ENCODE measurements at regions not wholly inside any gene's neighbourhood (a gene's known extent, or its start where the extent isn't known, plus 50 kb on each side); places are given as distances from the start of the nearest gene placed in this dataset.
"Not testable (repeated sequence)": the region's sequence is repeated elsewhere in the genome, so short reads cannot be mapped to it uniquely, and the experiment has no call there.

DNA sequence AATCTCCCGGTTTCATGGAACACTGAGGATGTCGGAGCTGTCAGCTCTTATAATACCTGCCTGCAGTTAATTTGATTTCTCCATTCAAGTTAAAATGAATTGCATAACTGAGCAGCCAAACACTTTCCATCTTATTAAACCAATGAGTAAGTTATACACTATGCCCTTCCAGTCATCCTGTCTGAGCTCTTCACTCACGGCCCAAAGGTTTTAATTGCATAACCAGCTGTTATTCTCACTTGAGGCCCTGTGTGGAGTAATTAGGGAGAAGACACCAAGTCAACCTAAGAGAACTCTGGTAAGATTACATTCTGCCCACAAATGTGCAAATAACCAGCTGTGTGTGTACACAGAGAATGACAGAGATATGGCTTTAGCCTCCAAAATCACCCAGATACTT is 303.5 kb downstream of the TBC1D4 start:
- no peak for DNase-seq
- no peak for ATAC-seq

GRCh38 chr13:75175575-75175974 is 306.4 kb downstream of the TBC1D4 start:
- DNase-seq (no peak), ATAC-seq (no peak)

GRCh38 chr13:75175097-75175496 is 306.9 kb downstream of the TBC1D4 start:
- not testable (repeated sequence) for DNase-seq, ATAC-seq

- no peak for DNase-seq
- ATAC-seq, result no peak
Measured at GRCh38 chr13:75174481-75174880, 307.5 kb downstream of the TBC1D4 start.

GRCh38 chr13:75173457-75174356 is 308.3 kb downstream of the TBC1D4 start:
- no peak for ATAC-seq
- no peak for DNase-seq

GRCh38 chr13:75170311-75170710 is 311.7 kb downstream of the TBC1D4 start:
- DNase-seq (no peak), ATAC-seq (no peak)

GRCh38 chr13:75165543-75166230 is 316.3 kb downstream of the TBC1D4 start:
- ATAC-seq, result no peak
- DNase-seq, result no peak

GRCh38 chr13:75161804-75162203 is 320.2 kb downstream of the TBC1D4 start:
- ATAC-seq, result no peak
- DNase-seq, result no peak

- DNase-seq, result no peak
- no peak for ATAC-seq
Measured at GRCh38 chr13:75160984-75161383, 321.0 kb downstream of the TBC1D4 start.

DNA sequence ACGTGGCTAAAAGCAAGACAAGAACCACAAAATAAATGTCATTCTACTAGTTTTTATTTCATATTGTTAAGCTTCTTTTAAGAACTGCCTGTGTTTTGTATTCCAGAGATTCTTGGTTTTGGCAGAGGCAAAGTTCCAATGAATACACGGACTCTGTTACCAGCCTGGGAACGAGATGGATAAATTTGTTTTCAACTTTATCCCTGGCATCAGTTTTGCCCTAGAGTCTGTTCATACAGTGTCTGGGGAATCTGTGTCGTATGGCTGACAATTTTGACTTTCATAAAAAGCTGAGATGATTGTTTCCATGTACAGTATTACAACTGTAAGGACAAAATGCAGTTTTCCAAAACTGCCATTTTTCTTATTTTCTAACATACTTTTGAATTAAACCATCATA is 327.6 kb downstream of the TBC1D4 start:
- no peak for ATAC-seq
- DNase-seq, result no peak

DNA sequence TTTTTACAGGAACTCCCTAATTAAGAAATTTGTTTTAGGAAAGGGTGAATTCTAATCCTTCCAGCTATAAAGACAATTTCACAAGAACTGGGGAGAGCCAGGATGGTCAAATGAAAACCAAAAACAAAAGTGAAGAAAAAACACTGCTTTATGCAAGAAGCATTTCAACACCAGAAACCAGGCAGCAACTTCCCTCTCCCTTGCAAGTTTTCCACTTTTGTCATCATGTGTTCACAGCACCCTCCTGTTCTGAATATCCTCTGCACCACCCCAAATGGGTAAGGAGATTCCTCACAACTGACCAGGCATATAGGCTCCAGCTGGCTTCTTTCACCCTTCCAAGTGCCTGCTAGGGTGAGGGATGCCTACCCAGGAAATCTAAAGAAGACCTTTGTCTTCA is 328.1 kb downstream of the TBC1D4 start:
- DNase-seq (no peak), ATAC-seq (no peak)

DNA sequence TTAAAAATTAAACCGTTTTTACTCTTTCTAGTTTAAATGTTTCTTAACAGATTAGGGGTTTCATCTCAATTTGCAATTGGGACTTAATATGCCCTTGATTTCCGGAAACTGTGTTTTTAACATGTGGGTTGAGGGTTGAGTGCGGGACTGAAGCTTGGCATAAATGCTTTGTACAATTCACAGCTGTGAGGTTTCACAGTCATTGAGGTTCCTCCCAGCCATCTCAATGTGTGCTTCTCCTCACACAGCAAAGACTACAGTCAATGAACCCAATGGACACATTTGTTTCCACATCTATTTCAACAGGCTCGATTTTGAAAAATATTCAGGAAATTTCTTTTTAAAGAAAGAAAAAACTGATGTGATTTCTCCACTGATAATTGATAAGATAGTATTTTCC is 328.6 kb downstream of the TBC1D4 start:
- ATAC-seq (no peak), DNase-seq (no peak)

GRCh38 chr13:75151081-75151643 is 330.8 kb downstream of the TBC1D4 start:
- no peak for DNase-seq
- no peak for ATAC-seq

- ATAC-seq (no peak), DNase-seq (no peak)
Measured at GRCh38 chr13:75149776-75150175, 332.2 kb downstream of the TBC1D4 start.

- no peak for ATAC-seq
- DNase-seq, result no peak
Measured at GRCh38 chr13:75147946-75148345, 334.0 kb downstream of the TBC1D4 start.

DNA sequence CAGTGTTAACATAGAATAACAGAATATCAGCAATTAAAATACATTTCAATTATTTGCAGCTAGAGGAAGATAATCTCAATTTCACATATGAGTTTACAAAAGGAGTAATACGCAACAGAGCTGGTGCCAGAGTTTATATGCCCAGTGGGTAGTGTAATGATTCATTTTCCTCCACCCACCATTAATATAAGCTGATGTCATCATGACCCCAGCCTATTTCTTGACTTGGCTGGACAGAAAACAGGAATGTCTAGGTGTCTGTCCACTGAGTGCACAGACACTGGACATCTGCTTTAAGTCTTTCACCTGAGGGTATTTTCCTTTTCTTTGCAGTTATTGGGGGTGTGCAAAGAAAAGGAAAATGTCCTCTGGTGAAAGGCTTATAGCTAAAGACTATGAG is 335.5 kb downstream of the TBC1D4 start:
- DNase-seq (no peak), ATAC-seq (no peak)

- DNase-seq (no peak), ATAC-seq (no peak)
Measured at GRCh38 chr13:75145927-75146326, 336.0 kb downstream of the TBC1D4 start.

DNA sequence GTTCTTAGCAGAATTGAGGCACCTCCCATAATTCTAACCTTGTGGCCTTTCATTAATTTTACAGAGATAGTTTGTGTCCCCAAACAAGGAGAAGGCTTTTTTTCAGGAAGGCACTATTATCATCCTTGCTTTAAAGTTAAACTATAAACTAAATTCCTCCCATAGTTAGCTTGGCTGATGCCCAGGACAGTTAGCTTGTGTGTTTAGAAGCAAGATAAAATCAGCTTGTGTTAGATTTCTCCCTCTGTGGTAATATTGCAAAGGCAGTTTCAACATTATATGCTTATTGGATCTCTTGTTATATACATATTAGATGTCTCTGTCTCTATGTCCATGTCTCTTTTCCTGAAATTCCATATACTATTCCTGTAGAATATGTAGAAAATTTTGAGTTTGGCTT is 342.7 kb downstream of the TBC1D4 start:
- DNase-seq (no peak), ATAC-seq (no peak)

DNA sequence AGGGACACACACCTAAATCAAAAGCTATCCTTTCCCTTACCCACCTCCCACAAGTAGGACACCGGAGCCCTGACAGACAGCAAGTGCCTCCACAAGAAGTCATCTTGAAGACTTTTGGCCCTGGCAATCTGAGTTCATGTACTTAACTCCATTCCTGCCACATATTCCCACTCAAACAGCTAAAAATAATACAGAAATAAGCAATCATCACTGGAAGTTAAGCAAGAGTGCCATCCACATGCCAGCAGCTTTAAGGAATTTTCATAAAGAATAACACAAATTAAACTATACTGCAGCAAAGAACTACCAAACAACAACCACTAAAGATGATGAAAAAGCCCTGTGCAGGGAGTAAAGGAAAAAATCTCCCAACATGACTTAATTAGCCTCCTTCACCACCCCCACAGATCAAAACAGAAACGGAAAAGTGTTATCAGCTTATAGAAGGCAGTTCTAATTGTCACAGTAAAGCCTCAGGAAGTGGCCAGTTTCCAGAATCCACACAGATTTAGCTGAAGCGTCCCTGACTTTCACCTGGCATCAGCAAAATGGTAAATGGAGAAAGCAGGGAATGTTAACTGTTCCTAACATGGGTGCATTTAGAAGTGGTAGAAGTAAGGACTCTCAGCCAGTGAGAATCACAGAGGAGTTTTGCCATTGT is 343.9 kb downstream of the TBC1D4 start:
- no peak for DNase-seq
- ATAC-seq, result no peak

GRCh38 chr13:75136151-75136550 is 345.8 kb downstream of the TBC1D4 start:
- DNase-seq (no peak), ATAC-seq (no peak)

GRCh38 chr13:75135325-75135825 is 346.6 kb downstream of the TBC1D4 start:
- no peak for DNase-seq
- ATAC-seq, result no peak

Data from stimulated activated naive CD8-positive, alpha-beta T cell treated with anti-CD3 and anti-CD28 coated beads, Interleukin-15, Interleukin-2, amounts not matched to agents 100 U/mL and 50 U/mL, for 24 hours (primary cell).